GM19238 (cell line): ENCODE measurements at regions not wholly inside any gene's neighbourhood (a gene's known extent, or its start where the extent isn't known, plus 50 kb on each side); places are given as distances from the start of the nearest gene placed in this dataset.
"Not testable (repeated sequence)": the region's sequence is repeated elsewhere in the genome, so short reads cannot be mapped to it uniquely, and the experiment has no call there.

Experiments
- DNase-seq: peaks from one replicate; pipeline ENCODE4 v3.0.0; 2011; ENCODE audit warnings: low spot score; ENCODE audit not compliant: insufficient read length

DNA sequence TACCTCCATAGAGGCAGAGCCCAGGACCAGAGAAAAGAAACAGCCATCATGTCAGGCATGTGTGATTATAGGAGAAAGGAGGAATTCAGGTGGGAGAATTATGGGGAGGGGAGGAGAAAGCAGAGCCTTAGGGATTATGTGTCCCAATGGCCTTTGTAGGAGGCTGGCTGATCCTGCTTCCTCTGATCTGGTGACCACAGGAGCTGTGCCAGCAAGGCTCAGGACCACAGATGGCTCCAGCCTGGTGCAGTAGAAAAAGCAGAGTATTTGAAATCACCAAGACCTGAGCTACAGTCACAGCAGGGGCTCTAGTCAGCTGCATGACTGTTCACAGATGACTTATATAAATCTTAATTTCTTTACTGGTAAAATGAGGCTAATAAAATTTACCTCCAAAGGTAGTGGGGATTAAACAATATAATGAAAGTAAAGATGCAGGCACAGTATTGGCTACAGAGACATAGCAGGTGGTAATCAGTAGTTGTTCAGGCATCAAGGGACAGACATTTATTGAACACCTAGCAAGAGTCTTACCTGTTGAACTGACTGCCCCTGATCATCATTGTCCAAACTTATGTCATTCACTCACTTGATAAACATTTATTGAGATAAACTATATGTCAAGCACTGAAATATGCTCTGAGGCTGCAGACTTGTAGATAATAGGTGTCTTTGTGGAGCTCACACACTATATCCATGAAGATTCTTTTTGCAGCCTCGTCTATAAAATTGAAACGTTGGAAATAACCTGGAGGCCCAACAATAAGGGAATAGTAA, 121.3 kb downstream of the MYCN start:
- DNase-seq, result no peak

GRCh38 chr2:16060936-16061338, 120.6 kb downstream of the MYCN start:
- DNase-seq, result no peak

- no peak for DNase-seq
These were observed 120.0 kb downstream of the MYCN start for GRCh38 chr2:16060125-16060935.

- DNase-seq, result no peak
These were observed 119.2 kb downstream of the MYCN start for GRCh38 chr2:16059393-16060016.

- no peak for DNase-seq
These were observed 118.5 kb downstream of the MYCN start for GRCh38 chr2:16058747-16059358.

DNA sequence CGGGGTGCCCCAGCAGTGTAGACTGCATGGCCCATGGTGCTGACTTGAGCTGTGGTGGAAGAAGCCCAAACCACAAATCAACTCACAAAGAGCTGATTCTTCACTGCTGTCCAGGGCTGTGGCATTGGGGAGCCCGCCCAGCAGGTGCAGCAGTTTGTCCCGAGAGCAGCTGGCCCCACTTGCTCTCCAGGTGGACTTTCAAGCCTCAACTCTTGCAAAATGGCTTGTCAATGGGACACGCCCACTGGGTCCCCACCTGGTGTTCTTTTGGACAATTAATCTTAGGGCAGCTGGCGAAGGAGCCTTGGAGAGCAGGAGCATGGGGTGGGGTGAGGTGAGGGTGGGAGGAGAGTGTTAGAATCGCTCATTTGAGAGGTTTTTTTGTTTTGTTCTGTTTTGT, 117.9 kb downstream of the MYCN start:
- DNase-seq, result no peak

DNA sequence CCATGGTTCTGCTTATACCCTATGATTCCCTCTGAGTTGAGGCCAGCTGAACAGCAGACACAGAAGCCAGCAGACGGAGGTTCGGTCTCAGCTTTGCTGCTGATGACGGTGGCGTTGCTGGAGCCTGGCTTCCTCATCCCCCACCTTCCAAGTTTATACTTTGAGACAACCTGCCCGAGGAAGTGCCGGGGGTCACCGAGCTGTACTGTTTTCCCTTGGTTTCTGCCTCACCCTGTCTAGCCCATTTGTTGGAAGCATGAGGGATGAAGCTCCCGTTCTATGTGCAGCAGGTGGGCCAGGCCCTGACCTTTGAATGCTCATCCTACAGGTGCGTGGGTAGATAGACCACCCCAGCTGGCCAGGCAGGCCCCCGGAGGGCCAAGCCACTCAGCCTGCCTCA, 117.3 kb downstream of the MYCN start:
- DNase-seq, result no peak

- DNase-seq, result peak; percentile 10
These were observed 115.7 kb downstream of the MYCN start for GRCh38 chr2:16055848-16056580.

DNA sequence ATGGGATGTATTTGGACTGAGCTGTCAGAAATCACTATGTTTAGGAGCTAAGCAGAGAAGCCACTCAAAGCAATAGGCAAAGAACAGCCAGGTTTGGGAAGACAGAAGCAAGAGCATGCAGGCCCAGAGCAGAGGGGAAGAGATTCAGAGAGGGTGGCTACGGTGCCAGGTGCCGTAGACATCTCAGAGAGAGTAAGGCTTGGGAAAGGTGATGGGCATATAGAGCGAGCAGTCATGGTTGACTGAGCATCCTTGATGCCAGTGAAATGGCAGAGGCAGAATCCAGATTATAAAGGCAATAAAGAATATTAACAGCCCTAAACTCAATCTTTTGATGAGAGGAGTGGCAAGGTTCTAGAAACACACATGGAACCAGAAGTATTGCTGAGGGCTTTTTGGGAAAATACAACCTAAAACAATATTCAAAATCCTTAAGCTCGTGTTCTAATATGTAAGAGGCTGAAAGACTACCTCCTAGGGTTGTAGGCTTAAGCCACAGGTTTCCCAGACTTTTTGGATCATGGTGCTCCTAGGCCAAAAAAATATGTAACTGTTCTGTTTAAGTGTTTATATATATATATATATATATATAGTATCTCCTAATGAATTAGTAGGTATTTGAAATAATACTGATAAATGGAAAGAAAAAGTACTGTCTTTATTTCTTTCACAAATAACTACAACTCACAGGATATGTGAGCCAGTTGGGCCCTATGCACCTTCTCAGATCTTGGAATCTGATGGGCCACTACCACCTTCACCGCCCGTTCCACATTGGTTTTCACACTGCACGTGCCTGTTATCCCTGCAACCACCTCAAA, 113.3 kb downstream of the MYCN start:
- DNase-seq, result no peak

- DNase-seq, result not testable (repeated sequence)
These were observed 112.3 kb downstream of the MYCN start for GRCh38 chr2:16052571-16053052.

DNA sequence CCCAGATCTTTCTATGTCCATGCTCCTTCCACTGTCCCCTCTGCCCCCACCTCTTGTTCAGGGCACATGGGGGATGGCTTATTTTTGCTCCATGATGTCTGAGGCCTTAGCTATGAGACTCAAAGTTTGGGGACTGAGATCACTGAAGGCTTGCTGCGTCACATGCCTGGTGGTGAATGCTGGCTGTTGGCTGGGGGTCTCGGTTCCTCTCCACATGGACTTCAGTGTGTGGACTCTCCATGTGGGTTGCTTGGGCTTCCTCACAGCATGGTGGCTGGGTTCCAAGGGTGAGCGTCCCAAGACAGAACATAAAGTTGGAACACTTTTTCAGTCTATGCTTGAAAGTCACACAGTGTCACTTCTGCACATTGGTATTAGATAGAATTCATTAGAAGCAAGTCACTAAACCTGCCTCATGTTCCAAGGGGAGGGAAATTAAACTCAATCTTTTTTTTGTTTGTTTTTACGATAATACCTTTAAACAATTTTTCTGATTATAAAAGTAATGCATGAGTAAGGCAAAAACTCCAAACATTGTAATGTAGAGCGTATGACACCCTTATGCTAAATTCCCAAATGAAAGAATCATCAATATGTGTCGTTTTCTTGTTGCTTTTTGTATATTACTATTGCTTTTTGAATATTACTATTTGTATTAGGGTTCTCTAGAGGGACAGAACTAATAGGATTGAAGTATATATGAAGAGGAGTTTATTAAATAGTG, 111.7 kb downstream of the MYCN start:
- DNase-seq, result no peak

- DNase-seq, result no peak
These were observed 110.6 kb downstream of the MYCN start for GRCh38 chr2:16050908-16051489.

DNA sequence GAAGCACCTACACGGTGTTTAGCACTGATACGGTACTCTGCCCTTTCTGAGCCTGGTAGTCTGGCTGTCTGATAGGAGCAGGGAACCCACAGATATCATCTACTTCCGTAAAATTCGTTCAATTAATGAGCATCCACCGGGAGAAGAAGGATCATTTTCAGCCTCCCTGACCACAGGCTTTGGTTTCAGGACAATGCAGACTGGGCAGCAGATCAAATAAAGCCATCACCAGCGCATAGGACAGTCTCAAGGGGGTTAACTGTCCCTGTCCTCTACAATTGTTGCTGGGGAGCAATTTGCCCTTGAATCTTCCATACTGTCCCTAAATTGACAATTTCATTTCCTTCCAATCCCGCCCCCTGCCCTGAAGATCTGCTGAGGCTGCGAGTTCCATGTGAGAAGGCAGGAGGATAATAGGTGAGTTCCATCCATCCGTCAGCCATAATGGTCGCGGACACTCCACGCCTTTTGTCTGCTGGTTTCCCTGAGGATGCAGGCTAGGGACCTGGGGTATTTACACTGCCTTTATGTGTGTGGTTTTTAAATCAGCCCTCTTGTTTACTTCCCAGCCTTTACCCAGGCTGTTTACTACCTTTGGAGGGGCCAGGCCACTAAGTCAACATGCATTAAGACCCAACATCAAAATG, 110.0 kb downstream of the MYCN start:
- DNase-seq, result no peak

- no peak for DNase-seq
These were observed 109.1 kb downstream of the MYCN start for GRCh38 chr2:16049406-16049805.

DNA sequence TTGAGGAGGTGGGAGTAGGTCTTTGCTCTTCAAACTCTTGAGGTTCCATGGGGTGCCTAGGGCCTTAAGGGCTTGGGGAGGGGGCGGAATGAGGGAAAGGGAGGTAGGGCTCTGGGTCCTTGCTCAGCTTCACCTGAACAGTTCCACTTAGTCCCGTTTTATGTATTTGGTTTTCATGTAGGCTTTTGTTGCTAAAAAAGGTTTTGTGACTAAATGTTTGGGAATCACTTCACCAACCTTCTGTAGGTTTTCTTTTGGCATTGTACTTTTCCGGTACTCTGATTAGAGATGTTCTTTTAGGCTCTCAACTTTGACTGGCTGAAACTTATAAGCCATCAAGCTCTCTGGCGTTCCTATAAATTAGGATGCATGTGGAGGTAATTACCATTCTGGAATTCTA, 108.1 kb downstream of the MYCN start:
- DNase-seq, result no peak

DNA sequence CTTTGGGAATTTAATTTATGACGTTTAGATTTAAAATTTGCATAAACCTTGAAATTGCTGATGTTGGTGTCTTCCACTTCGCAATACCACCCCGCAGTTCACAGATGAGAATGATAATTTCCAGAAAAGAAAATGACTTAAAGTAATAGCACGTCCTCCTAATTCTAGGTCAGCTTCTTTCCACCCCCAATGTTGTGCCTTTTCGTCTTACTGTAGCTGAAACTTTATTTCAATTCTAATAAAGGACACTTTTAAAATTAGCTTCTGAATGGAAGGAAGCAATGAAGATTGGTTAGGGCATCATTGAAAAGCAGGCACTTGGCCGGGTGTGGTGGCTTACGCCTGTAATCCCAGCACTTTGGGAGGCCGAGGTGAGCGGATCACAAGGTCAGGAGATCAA, 107.4 kb downstream of the MYCN start:
- DNase-seq, result no peak

- no peak for DNase-seq
These were observed 106.3 kb downstream of the MYCN start for GRCh38 chr2:16046649-16047048.

GRCh38 chr2:16045653-16046352, 105.5 kb downstream of the MYCN start:
- no peak for DNase-seq
